DMS79 (cell line): ENCODE measurements at regions not wholly inside any gene's neighbourhood (a gene's known extent, or its start where the extent isn't known, plus 50 kb on each side); places are given as distances from the start of the nearest gene placed in this dataset.

Experiments used
- DNase-seq: peaks from one replicate; lab custom pipeline; 2025; lab: John Stamatoyannopoulos, UW

- DNase-seq, result peak; percentile 74
Observed at GRCh38 chr2:67974559-67975430, 88.0 kb downstream of the C1D start.

- DNase-seq, result no peak
Observed at GRCh38 chr2:67977464-67977863, 85.3 kb downstream of the C1D start.

DNA sequence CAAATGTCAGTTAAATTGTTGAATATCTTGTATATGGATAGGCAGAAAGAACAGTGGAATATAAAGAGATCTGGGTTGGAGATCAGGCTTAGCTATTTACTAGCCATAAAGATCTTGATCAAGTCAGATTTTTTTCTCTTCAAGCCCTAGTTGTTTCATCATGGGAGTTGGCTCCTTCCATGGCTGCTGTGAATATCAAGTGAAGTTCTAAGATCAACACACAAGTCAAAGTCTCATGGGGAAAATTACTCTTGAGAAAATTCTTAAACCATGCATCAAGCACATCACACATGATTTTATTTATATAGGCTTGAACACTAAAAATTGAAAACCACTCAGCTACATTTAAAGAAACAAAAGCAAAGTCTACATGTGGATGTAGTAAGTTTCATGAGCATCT lies 79.8 kb downstream of the C1D start:
- no peak for DNase-seq

DNA sequence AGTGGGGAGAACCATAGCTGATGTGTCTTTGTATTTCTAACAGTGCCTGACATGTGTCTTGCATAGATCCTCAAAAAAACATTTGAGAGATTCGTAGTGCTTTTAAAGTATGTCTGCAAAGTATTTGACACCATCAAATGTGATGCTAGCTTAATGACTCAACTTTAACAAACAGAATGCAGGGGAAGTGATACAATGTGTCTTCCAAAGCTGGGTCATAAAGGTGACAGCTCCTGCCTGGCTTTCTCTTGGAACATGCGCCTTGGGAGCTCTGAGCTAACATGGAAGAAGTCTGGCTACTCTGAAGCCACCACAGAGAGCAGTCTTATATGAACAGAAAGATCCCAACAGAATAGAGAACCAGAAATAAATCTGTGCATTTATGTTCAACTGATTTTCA lies 78.2 kb downstream of the C1D start:
- DNase-seq, result no peak

GRCh38 chr2:67985586-67985985 lies 77.2 kb downstream of the C1D start:
- no peak for DNase-seq

- no peak for DNase-seq
Observed at GRCh38 chr2:67986258-67986657, 76.5 kb downstream of the C1D start.
